HG03342 (cell line): ENCODE measurements at regions not wholly inside any gene's neighbourhood (a gene's known extent, or its start where the extent isn't known, plus 50 kb on each side); places are given as distances from the start of the nearest gene placed in this dataset.
"Not testable (repeated sequence)": the region's sequence is repeated elsewhere in the genome, so short reads cannot be mapped to it uniquely, and the experiment has no call there.

Experiments used
- ATAC-seq: cut with Tn5 transposase; IDR thresholded peaks from one replicate; pipeline ENCODE4 v1.9.1; 2021; ENCODE audit warnings: mild to moderate bottlenecking, moderate library complexity; ENCODE audit not compliant: unreplicated experiment

DNA sequence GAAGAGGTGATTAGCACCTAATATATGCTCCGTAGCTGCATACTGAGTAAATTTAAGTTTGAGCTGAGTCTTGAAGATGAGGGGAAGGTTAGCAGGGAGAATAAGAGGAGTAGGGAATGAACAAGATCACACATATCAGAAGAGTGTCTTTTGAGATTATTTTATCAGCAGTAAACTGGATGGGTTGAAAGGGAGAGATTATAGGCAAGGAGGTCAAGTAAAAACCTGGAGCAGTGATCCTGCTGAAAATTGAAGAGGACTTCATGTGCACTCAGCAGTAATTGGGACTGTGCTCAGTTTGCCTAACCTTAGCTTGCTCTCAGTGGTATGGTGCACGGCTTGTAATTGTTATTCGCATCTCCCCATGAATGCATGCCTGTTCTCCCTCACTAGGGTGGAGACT lies 79.5 kb upstream of the PICALM start:
- no peak for ATAC-seq

DNA sequence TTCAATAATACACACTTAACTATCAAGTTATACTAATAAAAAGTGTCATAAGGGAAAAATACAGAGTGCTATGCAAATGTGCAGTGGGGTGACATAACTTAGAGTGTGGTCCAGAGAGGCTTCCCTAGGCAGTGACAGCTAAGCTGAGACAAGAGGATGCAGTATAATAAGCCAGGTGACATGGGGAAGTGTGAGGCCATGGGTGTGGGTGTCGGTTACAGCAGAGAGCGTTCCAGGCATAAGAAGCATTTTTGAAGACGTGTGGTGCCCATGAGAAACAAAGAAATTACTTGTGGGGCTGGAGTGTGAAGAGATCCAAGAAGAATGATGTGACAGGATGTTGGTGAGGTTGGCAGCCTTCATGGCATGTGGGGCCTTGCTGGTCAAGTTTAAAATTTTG lies 78.1 kb upstream of the PICALM start:
- ATAC-seq = no peak

DNA sequence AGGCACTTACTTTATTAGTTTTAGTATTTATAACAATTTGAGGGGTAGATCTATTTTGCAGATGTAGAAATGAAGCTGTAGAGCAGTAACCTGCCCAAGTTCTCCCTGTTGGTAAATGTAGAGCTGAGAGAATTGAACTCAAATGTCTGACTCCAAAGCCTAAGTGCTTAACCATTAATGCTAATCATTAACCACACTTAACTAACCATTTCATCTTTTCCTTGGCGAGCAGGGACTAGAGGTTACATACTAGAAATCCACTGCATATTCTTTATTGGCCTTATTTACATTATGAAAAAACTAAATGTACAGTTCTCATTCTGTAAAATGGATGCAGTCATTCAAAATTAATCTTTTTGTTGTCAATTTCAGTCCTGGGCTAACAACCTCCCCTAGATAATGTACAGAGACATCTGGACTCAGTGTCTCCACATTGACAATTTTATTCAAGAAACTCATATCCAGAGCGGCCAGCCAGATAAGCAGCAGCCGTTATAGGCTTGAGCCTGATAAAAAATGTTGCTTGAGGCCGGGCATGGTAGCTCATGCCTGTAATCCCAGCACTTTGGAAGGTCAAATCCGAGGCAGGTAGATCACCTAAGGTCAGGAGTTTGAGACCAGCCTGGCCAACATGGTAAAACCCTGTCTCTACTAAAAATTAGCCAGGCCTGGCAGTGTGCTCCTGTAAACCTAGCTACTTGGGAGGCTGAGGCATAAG lies 76.7 kb upstream of the PICALM start:
- peak; percentile 46 for ATAC-seq

DNA sequence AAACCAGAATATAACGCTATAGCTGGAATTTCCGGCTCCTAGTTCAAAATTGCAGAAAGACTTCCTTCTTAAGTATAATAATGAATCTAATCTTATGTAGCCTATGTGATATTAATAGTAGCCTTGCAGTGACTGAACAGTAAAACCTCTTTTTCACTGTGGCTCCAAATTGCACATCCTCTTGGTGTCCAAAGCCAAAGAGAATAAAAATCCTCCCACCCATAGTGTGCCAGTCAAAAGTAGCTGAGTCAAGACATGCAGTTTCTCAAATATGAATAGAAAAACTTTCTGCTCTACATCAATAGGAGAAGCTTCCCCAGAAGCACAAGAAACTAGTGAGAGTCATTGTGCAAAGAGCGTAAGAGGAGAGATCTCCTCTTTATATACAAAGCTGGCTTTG lies 76.0 kb upstream of the PICALM start:
- ATAC-seq = no peak

DNA sequence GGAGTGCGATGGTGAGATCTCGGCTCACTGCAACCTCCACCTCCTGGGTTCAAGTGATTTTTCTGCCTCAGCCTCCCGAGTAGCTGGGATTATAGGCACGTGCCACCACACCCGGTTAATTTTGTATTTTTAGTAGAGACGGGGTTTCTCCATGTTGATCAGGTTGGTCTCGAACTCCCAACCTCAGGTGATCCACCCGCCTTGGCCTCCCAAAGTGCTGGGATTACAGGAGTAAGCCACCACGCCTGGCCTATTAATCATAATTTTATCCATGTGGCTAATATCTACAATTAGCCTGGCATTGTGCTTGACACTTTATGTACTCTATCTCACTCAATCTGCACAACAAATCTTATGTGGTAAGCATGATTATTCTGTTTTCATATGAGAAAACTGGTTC lies 75.2 kb upstream of the PICALM start:
- ATAC-seq = not testable (repeated sequence)

DNA sequence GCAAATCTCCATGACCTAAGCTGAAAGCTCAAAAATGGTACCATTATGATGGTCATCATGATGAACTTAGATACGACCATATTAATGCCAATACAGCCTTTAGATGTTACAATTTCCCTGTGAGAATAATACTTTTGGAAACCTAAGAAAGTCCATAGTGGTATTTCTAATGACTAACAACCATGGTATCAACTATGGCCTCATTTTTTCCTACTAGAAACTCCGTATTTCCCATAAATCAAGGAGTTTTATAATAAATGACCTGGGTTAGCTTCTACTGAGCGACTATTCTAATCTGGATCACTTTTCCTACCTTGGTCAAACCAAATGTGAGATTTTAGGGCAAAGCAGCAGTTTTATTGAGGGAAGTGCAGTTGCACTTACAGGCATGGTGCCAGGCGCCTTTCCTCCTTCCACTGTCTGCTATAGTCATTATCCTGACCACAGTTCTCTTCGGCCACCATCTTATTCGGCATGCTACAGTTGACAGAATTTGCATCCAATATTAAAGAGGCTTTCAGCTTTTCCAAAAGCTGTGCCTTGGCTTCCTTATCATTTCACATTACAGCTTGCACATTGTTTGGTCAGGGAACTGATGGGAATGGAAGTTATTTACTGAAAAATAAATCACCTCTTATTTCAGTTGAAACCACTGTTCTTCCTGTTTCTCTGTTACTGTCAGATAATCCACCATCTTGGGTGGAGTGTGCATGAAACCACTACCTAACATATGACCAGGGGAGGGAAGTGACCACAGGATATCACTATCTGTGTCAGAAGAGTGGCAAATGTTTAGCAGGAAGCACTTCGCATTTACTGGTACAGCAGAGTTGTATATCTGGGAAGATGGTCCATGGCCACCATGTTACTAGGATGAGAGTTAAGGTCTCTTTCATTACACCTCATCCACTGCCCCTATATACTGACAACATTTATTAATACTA lies 74.5 kb upstream of the PICALM start:
- ATAC-seq = no peak

DNA sequence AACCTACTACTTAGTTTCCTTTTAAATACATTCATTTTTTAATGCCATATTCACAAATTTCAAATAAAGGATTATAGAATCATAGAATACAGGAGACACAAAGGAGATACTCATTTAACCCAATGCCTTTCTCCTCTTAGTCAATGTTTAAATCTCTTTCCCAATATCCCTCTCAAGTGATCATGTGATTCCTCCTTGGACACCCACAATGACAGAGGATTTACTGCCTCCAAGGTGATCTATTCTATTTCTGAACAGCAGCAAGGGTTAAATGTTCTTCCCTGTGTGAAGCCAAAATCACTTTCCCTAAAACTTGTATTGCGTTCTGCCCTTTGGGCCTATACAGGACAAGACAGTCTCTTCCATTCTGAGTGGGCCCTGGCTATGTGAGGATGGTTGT lies 73.3 kb upstream of the PICALM start:
- ATAC-seq = no peak

DNA sequence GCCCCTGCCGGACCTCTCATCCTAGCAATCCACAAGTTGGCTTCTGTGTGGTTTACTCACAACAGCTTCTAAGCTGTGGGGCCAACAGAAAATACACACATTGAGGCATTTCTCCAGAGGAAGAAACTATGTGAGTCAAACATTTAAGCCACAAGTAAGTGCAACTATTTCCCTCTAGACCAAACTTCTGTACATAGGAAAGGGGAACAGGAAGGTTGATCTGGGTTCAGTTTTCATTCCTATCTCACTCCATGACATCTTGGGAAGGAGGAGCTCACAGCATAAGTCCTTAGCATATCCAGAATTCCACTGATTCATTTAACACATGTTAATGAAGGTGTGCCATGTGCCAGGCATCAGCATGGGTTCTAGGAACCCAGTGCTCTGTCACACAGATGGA lies 72.8 kb upstream of the PICALM start:
- no peak for ATAC-seq

DNA sequence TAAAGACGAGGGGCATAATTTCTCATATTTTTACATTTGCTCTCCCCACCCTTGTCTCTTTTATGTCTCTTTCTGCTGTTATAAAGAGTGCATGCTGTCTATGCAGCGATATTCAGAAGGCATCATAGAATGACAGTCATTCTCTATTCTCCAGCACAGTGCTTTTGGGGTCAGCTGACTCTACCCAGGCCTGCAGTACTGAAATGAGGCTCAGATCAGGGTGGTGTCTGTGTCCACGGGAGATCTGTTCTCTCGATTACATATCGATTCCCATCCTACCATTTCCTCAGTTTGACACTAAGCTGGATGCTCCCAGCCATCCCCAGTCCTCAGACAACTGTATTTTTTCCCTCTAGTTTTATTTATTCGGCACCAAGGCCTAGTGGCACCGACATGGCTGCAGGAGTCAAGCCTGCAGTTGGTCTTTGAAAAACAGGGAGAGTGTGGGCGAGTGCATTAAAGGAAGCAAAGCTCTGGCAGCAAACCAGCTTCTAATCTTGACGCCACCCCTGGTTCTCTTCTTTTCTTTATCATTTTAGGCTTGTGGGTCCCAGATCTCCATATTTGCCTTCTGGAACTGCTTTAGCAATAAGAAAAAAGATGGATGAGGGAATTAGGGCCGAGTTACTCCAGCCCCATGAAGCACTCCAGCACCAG lies 71.6 kb upstream of the PICALM start:
- no peak for ATAC-seq

DNA sequence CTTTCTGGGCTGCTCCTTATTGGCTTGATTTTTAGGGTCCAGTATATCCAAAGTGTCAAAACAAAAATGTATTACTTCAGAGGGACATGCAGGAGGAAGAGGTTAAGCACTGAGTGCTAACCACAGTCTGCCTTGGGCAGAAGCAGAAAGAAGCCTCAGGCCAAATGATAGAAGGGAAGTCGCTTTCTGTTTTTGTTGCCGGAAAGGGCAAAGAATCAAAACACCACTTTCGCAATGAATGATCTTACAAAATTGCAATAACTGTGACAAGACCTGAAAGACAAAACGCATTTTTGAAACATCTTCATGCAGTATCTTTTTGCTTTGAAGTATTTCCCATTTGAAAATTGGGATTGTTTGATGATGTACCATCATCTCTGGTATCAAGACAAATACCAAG lies 70.1 kb upstream of the PICALM start:
- ATAC-seq = peak; percentile 60

DNA sequence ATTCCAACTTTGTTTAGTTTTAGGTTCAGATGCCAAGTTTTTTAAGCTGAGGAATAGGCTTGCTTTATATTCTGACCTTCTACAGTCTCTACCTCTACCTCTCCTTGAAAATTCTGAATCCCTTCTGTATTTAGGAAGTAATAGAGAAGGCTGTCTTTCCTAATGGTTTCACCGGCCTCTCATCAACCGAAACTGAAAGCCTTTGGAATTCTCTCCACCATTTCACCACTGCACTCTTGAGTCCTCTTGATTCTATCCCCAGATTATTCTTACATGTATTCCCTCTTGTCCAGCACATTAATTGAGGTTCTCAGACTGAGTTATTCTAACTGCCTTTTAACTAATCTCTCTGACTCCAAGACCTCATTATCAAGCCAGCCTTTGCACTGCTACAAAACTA lies 67.7 kb upstream of the PICALM start:
- no peak for ATAC-seq

DNA sequence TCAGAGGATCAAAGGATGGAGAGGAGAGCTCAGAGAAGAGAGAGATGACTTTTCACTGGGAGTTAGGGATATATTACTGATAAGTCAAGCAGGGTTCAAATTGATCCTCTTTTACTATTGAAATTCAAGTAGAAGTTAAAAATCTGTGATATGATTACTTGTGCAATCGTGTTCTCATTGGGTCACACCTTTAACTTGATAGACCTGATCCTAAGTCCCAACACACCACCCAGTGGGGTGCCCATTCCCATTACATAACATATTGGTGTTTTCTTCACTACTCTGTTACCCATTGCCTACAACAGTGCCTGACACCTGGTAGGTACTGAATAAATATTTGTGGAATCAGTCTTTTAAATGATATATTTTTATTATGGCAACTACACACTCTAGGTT lies 66.4 kb upstream of the PICALM start:
- ATAC-seq = no peak

DNA sequence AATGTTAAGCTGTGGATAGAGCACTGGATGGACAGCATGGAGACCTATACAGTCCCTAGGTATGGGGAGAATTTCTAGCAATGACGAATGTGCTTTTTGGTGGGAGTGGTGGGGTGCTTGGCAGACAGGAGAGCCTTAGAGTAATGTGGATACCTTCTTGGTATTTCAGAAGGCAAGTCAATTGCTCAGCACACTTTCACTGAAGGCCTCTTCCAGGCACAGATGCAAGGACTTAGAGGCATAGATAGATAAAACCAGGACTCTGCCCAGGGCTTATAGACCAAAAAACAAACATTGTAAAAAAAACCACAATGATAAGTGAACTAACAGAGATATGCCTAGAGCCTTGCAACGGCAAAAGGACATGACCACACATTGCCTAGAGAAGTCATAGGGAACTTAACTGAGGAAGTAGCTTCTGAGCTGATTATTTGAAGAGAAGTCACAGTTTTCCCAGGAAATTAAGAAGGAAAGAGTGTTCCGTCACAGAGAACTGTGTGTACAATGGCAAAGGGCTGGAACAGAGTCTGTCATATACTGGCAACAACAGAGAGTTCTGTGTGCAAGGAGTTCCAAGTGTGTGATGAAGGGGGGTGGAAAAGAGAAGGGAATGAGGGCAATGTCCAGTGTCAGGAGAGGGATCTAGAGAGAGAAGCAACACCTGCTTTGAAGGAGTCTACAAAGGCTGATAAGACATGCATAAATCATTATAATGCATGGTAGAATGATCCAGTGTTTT lies 65.9 kb upstream of the PICALM start:
- no peak for ATAC-seq

DNA sequence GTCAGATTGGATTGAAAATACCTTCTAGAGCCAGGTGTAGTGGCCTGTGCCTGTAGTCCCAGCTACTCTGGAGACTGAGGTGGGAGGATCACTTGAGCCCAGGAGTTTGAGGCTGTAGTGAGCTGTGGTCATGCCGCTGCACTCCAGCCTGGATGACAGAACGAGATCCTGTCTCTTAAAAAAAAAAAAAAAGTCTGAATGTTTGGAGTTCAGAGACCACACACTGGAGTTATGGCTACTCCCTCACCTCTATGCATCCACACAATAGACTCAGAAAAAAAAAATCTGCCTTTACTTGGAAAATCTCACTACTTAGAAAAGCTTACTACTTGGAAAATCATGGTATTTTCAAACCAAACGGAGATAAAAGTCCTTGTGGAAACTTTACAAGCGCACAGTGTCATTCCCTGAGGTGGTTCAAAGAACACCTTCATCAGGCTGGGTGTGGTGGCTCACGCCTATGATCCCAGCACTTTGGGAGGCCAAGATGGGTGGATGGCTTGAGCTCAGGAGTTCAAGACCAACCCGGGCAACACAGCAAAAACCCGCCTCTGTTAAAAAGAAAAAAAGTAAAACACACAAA lies 63.9 kb upstream of the PICALM start:
- ATAC-seq = no peak

DNA sequence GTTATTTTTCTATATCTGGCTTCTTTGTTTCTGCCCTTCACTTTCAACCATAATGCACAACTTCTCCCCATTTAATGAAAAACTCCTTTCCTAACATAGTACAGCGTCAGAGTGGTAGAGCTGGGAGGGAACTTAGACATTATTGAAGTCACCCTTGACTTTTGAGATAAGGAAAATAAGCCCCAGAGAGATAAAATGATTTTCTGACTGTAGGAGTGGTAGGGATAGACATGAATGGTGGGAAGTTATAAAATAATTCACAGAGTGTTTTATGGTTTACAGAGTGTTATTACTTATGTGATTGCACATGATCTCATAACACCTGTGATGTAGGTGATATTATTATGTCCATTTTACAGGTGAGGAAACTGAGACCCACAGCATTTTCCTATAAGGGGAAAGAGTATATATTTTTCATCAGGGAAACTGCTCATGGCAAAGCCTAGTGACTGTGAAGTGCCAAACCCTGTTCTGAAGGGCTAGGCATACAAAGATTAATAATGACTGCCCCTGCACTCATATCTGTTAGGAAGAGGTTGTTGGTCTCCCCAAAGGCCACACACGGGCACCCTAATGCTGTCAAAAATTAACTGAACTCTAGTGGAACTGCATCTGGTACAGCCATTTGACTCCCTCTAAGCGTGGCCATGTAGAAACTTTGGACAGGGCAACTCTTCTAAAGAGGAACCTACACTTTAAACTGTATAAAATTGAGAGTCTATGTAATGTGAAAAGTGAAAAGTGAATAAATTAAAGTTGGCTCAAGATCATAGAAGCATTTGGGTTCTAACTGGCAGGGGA lies 61.1 kb upstream of the PICALM start:
- no peak for ATAC-seq

DNA sequence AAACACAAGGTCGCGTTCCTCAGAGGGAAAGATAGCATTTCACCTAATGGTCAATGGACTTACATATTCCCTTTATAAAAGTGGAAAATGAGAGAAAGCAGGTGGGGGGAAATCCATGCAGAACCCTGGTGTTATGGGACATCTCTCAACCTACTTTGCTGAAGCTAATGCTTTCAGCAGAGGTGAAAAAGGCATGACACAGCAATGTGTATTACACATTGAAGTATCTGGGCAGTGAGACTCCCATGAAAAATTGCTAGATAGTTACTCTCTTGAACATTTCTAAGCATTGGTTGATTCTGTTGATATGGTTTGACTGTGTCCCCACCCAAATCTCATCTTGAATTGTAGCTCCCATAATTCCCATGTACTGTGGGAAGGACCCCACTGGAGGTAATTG lies 60.0 kb upstream of the PICALM start:
- ATAC-seq = no peak

DNA sequence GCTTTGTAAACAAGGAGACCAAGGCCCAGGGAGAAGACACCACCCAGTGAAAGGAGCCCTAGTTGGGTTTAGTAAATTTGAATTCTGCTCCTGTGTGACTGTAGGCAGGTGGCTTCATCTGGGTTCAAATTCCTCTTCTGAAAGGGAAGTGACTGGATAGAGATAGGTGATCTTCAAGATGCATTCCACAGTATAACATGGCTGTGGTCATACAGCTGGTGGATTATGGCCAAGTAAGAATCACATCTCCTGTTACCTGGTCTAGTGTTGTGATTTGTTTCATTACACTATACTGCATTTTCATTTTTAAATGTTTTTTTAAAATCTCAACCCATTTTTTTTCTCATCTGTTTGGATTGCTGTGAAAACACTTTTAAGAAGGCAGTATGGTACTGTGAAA lies 58.0 kb upstream of the PICALM start:
- ATAC-seq = no peak

DNA sequence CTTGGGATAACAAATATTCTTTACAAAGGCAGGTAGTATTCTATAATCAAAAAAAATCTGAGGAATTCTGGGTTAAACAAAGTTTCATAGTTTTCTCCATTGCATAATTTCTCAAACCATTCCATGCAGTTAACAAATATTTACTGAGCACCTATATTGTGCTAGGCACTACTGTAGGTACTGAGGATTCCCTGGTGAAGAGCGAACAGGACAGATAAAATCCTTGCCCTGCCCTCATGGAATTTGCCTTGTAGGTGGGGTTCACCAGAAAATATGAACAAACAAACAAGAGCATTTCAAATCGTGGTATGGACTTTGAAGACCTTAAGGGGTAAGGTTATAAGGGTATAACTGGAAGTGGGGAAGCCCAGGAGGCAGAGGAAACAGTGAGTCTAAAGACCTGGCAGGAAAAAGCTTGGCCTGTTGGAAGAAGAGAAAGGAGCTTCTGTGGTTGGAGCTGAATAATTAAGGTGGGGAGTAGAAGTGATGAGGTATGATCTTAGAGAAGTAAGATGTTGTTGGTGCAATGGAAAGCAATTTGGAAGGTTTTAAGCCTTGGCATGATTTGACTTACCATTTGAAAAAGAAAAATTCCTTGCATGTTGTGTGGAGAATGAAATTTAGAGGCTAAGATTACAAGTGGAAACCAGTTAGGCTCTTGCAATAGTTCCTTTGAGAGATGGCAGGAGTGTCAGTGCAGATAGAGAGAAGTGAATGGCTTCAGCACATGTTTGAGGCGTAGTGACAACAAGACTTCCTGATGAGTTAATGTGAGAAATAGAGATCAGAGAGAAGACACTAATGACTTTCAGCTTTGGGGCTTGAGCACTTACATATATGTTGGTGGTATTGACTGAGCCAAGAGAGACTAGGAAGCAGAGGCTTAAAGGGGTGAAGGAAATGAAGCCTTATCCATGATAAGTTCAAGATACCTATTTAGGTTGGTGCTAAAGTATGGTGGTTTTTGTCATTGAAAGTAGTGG lies 55.7 kb upstream of the PICALM start:
- no peak for ATAC-seq

DNA sequence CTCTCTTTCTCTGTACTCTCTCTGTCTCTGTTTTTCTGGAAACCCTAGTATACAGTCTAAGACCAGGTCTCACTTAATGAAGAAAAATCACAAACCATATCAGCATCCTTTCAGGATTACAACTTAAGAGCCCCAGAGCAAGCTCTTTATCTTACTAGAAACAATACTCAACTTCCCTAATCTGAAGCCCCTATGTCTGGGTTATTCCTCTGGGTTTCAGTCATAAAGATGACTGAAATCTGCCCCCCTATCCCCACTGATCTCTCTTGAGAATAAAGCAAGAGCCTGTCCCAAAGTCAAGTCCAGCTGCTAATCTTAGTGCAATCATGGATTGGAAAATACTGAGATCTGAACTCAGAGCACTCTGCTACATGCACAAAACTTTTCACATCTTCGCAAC lies 53.9 kb upstream of the PICALM start:
- ATAC-seq = no peak
